Chondrocyte (in vitro differentiated cells): ENCODE measurements at regions not wholly inside any gene's neighbourhood (a gene's known extent, or its start where the extent isn't known, plus 50 kb on each side); places are given as distances from the start of the nearest gene placed in this dataset.
A peak's percentile ranks its signal among the peaks of the same experiment; 100 is the strongest.

Experiments used
- DNase-seq: peaks from one replicate; pipeline ENCODE4 v3.0.0; 2021; ENCODE audit warnings: mixed read lengths, low spot score
- H3K27ac Mint-ChIP-seq: one replicate; pipeline ENCODE4 v1.8.0; 2021; ENCODE audit warnings: mild to moderate bottlenecking, moderate library complexity, mixed read lengths; ENCODE audit not compliant: unreplicated experiment
- H3K27me3 Mint-ChIP-seq: 2 replicates; pipeline ENCODE4 v1.8.0; 2021; ENCODE audit warnings: low read depth, mixed read lengths
- H3K36me3 Mint-ChIP-seq: 2 replicates; pipeline ENCODE4 v1.8.0; 2021; ENCODE audit warnings: low read depth, mixed read lengths
- H3K4me1 Mint-ChIP-seq: 2 replicates; pipeline ENCODE4 v1.8.0; 2021; ENCODE audit warnings: low read depth, mild to moderate bottlenecking, mixed read lengths
- H3K4me3 Mint-ChIP-seq: one replicate; pipeline ENCODE4 v1.8.0; 2021; ENCODE audit warnings: mild to moderate bottlenecking, moderate library complexity, mixed read lengths; ENCODE audit not compliant: unreplicated experiment
- H3K9me3 Mint-ChIP-seq: 2 replicates; pipeline ENCODE4 v1.8.0; 2021; ENCODE audit warnings: low read depth, mixed read lengths
- CTCF ChIP-seq: fragments of 200-600 bp; sonication (generic); IDR thresholded peaks from 2 replicates; pipeline ENCODE4 v1.5.0; 2021; ENCODE audit warnings: antibody characterized with exemption, mild to moderate bottlenecking, moderate library complexity

GRCh38 chr6:145073811-145074210 is 661.5 kb downstream of the EPM2A start:
- H3K36me3 Mint-ChIP-seq: no peaks in the 10 kb centered on the region
- no peak overlapping the region for H3K27ac Mint-ChIP-seq
- H3K4me3 Mint-ChIP-seq: no peak overlapping the region
- no peaks in the 10 kb centered on the region for H3K27me3 Mint-ChIP-seq
- TF ChIP-seq CTCF: no peak
- DNase-seq: no peak
- peaks cover 4% of the 10 kb centered on the region for H3K9me3 Mint-ChIP-seq
- peaks cover 23% of the 10 kb centered on the region for H3K4me1 Mint-ChIP-seq

- Mint-ChIP-seq H3K9me3 (peaks cover 4% of the 10 kb centered on the region), H3K4me3 (no peak overlapping the region), H3K36me3 (no peaks in the 10 kb centered on the region), H3K27me3 (no peaks in the 10 kb centered on the region), H3K27ac (no peak overlapping the region), H3K4me1 (peaks cover 23% of the 10 kb centered on the region)
- TF ChIP-seq CTCF: no peak
- DNase-seq: no peak
These were observed 660.5 kb downstream of the EPM2A start for GRCh38 chr6:145074805-145075204.

- TF ChIP-seq CTCF: peak; percentile 34
- H3K4me1 Mint-ChIP-seq: peaks cover 19% of the 10 kb centered on the region
- no peak overlapping the region for H3K4me3 Mint-ChIP-seq
- DNase-seq: no peak
- no peaks in the 10 kb centered on the region for H3K36me3 Mint-ChIP-seq
- peaks cover 4% of the 10 kb centered on the region for H3K9me3 Mint-ChIP-seq
- no peaks in the 10 kb centered on the region for H3K27me3 Mint-ChIP-seq
- H3K27ac Mint-ChIP-seq: no peak overlapping the region
These were observed 659.9 kb downstream of the EPM2A start for GRCh38 chr6:145075425-145075824.

GRCh38 chr6:145076115-145076841 is 659.0 kb downstream of the EPM2A start:
- no peak for DNase-seq
- Mint-ChIP-seq H3K27me3 (no peaks in the 10 kb centered on the region), H3K36me3 (no peaks in the 10 kb centered on the region), H3K27ac (no peak overlapping the region), H3K4me3 (no peak overlapping the region), H3K9me3 (peaks cover 4% of the 10 kb centered on the region), H3K4me1 (peaks cover 14% of the 10 kb centered on the region)
- no peak for TF ChIP-seq CTCF

- Mint-ChIP-seq H3K9me3 (peaks cover 4% of the 10 kb centered on the region), H3K4me1 (peaks cover 13% of the 10 kb centered on the region)
These were observed 657.9 kb downstream of the EPM2A start for GRCh38 chr6:145077382-145077781.

More at GRCh38 chr6:145077382-145077781, 657.9 kb downstream of the EPM2A start:
- Mint-ChIP-seq H3K27ac (no peak overlapping the region), H3K36me3 (no peaks in the 10 kb centered on the region), H3K27me3 (no peaks in the 10 kb centered on the region), H3K4me3 (no peak overlapping the region)
- no peak for TF ChIP-seq CTCF
- no peak for DNase-seq
